ENCODE measurements at regions not wholly inside any gene's neighbourhood (a gene's known extent, or its start where the extent isn't known, plus 50 kb on each side); places are given as distances from the start of the nearest gene placed in this dataset.

- Histone ChIP-seq H3K79me2 (ENCODE audit: insufficient read depth, low read length) (no peaks in the 10 kb centered on the region), H3K9me3 (ENCODE audit: insufficient read depth, low read depth, low read length) (no peaks in the 10 kb centered on the region), H3K9ac (ENCODE audit: low read depth, low read length, poor library complexity, severe bottlenecking) (no peak overlapping the region), H3K4me1 (ENCODE audit: insufficient read depth, low read length, poor library complexity, severe bottlenecking) (no peaks in the 10 kb centered on the region), H2AFZ (ENCODE audit: low read length) (no peak overlapping the region), H4K20me1 (ENCODE audit: insufficient read depth, low read length, poor library complexity, severe bottlenecking) (no peaks in the 10 kb centered on the region), H3K27me3 (ENCODE audit: insufficient read depth, low read length, poor library complexity, severe bottlenecking) (no peaks in the 10 kb centered on the region), H3K9me2 (replicated peaks; ENCODE audit: low read depth, low read length) (no peaks in the 10 kb centered on the region), H3K4me3 (ENCODE audit: low read length, poor library complexity, severe bottlenecking) (no peak overlapping the region), H3K36me3 (ENCODE audit: insufficient read depth, low read length) (no peaks in the 10 kb centered on the region), H3K4me2 (ENCODE audit: low read depth, low read length, poor library complexity, severe bottlenecking) (no peak overlapping the region), H3F3A (ENCODE audit: low read depth) (no peaks in the 10 kb centered on the region)
- TF ChIP-seq CTCF (conservative IDR thresholded peaks at IDR 0.05; ENCODE audit: low read length): no peak
- no peak for TF ChIP-seq EZH2phosphoT487 (IDR thresholded peaks at IDR 0.05; ENCODE audit: borderline replicate concordance)
Measured at GRCh38 chrX:20397587-20397986, 130.9 kb upstream of the RPS6KA3 start.

- TF ChIP-seq CTCF (conservative IDR thresholded peaks at IDR 0.05; ENCODE audit: low read length) (no peak), EZH2phosphoT487 (IDR thresholded peaks at IDR 0.05; ENCODE audit: borderline replicate concordance) (no peak)
- no peaks in the 10 kb centered on the region for H3K4me1 ChIP-seq (ENCODE audit: insufficient read depth, low read length, poor library complexity, severe bottlenecking)
- H3F3A ChIP-seq (ENCODE audit: low read depth): no peaks in the 10 kb centered on the region
- no peak overlapping the region for H3K4me3 ChIP-seq (ENCODE audit: low read length, poor library complexity, severe bottlenecking)
- no peaks in the 10 kb centered on the region for H3K27me3 ChIP-seq (ENCODE audit: insufficient read depth, low read length, poor library complexity, severe bottlenecking)
- no peaks in the 10 kb centered on the region for H3K9me3 ChIP-seq (ENCODE audit: insufficient read depth, low read depth, low read length)
- no peaks in the 10 kb centered on the region for H3K79me2 ChIP-seq (ENCODE audit: insufficient read depth, low read length)
- H3K36me3 ChIP-seq (ENCODE audit: insufficient read depth, low read length): no peaks in the 10 kb centered on the region
- no peaks in the 10 kb centered on the region for H3K9me2 ChIP-seq (replicated peaks; ENCODE audit: low read depth, low read length)
- H4K20me1 ChIP-seq (ENCODE audit: insufficient read depth, low read length, poor library complexity, severe bottlenecking): no peaks in the 10 kb centered on the region
- H3K4me2 ChIP-seq (ENCODE audit: low read depth, low read length, poor library complexity, severe bottlenecking): no peak overlapping the region
- H3K9ac ChIP-seq (ENCODE audit: low read depth, low read length, poor library complexity, severe bottlenecking): no peak overlapping the region
- no peak overlapping the region for H2AFZ ChIP-seq (ENCODE audit: low read length)
Measured at GRCh38 chrX:20394451-20394850, 127.7 kb upstream of the RPS6KA3 start.

GRCh38 chrX:20393944-20394343, 127.2 kb upstream of the RPS6KA3 start:
- H3K79me2 ChIP-seq (ENCODE audit: insufficient read depth, low read length): no peaks in the 10 kb centered on the region
- H3F3A ChIP-seq (ENCODE audit: low read depth): no peaks in the 10 kb centered on the region
- no peaks in the 10 kb centered on the region for H3K4me1 ChIP-seq (ENCODE audit: insufficient read depth, low read length, poor library complexity, severe bottlenecking)
- H3K9me2 ChIP-seq (replicated peaks; ENCODE audit: low read depth, low read length): no peaks in the 10 kb centered on the region
- H3K9ac ChIP-seq (ENCODE audit: low read depth, low read length, poor library complexity, severe bottlenecking): no peak overlapping the region
- no peaks in the 10 kb centered on the region for H3K36me3 ChIP-seq (ENCODE audit: insufficient read depth, low read length)
- H3K4me3 ChIP-seq (ENCODE audit: low read length, poor library complexity, severe bottlenecking): no peak overlapping the region
- H3K27me3 ChIP-seq (ENCODE audit: insufficient read depth, low read length, poor library complexity, severe bottlenecking): no peaks in the 10 kb centered on the region
- no peak for TF ChIP-seq CTCF (conservative IDR thresholded peaks at IDR 0.05; ENCODE audit: low read length)
- no peak for TF ChIP-seq EZH2phosphoT487 (IDR thresholded peaks at IDR 0.05; ENCODE audit: borderline replicate concordance)
- H3K4me2 ChIP-seq (ENCODE audit: low read depth, low read length, poor library complexity, severe bottlenecking): no peak overlapping the region
- no peaks in the 10 kb centered on the region for H3K9me3 ChIP-seq (ENCODE audit: insufficient read depth, low read depth, low read length)
- H4K20me1 ChIP-seq (ENCODE audit: insufficient read depth, low read length, poor library complexity, severe bottlenecking): no peaks in the 10 kb centered on the region
- no peak overlapping the region for H2AFZ ChIP-seq (ENCODE audit: low read length)
